HG03280 (cell line): ENCODE measurements at regions not wholly inside any gene's neighbourhood (a gene's known extent, or its start where the extent isn't known, plus 50 kb on each side); places are given as distances from the start of the nearest gene placed in this dataset.

ENCODE experiments used
- ATAC-seq: cut with Tn5 transposase; IDR thresholded peaks from one replicate; pipeline ENCODE4 v1.9.1; 2021; ENCODE audit warnings: mild to moderate bottlenecking, moderate library complexity; ENCODE audit not compliant: unreplicated experiment

- ATAC-seq, result no peak
Observed at GRCh38 chr3:40800343-40800742, 275.6 kb downstream of the ZNF621 start.

GRCh38 chr3:40801284-40801741, 276.6 kb downstream of the ZNF621 start:
- no peak for ATAC-seq

GRCh38 chr3:40803311-40803710, 278.6 kb downstream of the ZNF621 start:
- no peak for ATAC-seq

- no peak for ATAC-seq
Observed at GRCh38 chr3:40805456-40805855, 280.7 kb downstream of the ZNF621 start.

- no peak for ATAC-seq
Observed at GRCh38 chr3:40810813-40811212, 286.1 kb downstream of the ZNF621 start.

GRCh38 chr3:40817017-40817416, 292.3 kb downstream of the ZNF621 start:
- no peak for ATAC-seq

- no peak for ATAC-seq
Observed at GRCh38 chr3:40821315-40821714, 296.6 kb downstream of the ZNF621 start.

- no peak for ATAC-seq
Observed at GRCh38 chr3:40827226-40827625, 302.5 kb downstream of the ZNF621 start.

- no peak for ATAC-seq
Observed at GRCh38 chr3:40827942-40828688, 303.4 kb downstream of the ZNF621 start.

- no peak for ATAC-seq
Observed at GRCh38 chr3:40828741-40829415, 304.1 kb downstream of the ZNF621 start.

- no peak for ATAC-seq
Observed at GRCh38 chr3:40829876-40830275, 305.1 kb downstream of the ZNF621 start.

GRCh38 chr3:40837300-40837699, 312.5 kb downstream of the ZNF621 start:
- ATAC-seq, result no peak

- no peak for ATAC-seq
Observed at GRCh38 chr3:40841131-40841530, 316.4 kb downstream of the ZNF621 start.

- no peak for ATAC-seq
Observed at GRCh38 chr3:40841570-40842109, 316.9 kb downstream of the ZNF621 start.

GRCh38 chr3:40842714-40843113, 318.0 kb downstream of the ZNF621 start:
- no peak for ATAC-seq

GRCh38 chr3:40843208-40843624, 318.5 kb downstream of the ZNF621 start:
- no peak for ATAC-seq

- ATAC-seq, result no peak
Observed at GRCh38 chr3:40843851-40844548, 319.2 kb downstream of the ZNF621 start.

- no peak for ATAC-seq
Observed at GRCh38 chr3:40844896-40845295, 320.1 kb downstream of the ZNF621 start.

- ATAC-seq, result no peak
Observed at GRCh38 chr3:40845447-40845846, 320.7 kb downstream of the ZNF621 start.

- no peak for ATAC-seq
Observed at GRCh38 chr3:40845916-40846315, 321.2 kb downstream of the ZNF621 start.

GRCh38 chr3:40846451-40846850, 321.7 kb downstream of the ZNF621 start:
- no peak for ATAC-seq
